Gastroesophageal sphincter (tissue), 4 donors: ENCODE measurements at regions not wholly inside any gene's neighbourhood (a gene's known extent, or its start where the extent isn't known, plus 50 kb on each side); places are given as distances from the start of the nearest gene placed in this dataset.

Source experiments
- ATAC-seq: fragments of 150-250 bp; one replicate; pipeline ENCODE4 v1.9.1; 2016; ENCODE audit warnings: mild to moderate bottlenecking, moderate library complexity
- H3K27ac ChIP-seq, 4 donors: fragments of 200-600 bp; sonication (generic) in 3 of 4; 1 replicate in 3 of 4; 2 replicates in 1 of 4; pipeline ENCODE4 v1.5.1; 2016 to 2019
- H3K27me3 ChIP-seq: fragments of 200-600 bp; sonication (generic); one replicate; pipeline ENCODE4 v1.5.1; 2019
- H3K36me3 ChIP-seq, 2 donors: fragments of 200-600 bp; sonication (generic); one replicate each; pipeline ENCODE4 v1.5.1; 2019; ENCODE audit warnings: control low read depth in 1 of 2
- H3K4me1 ChIP-seq, 3 donors: fragments of 200-600 bp; sonication (generic); 1 replicate in 2 of 3; 2 replicates in 1 of 3; pipeline ENCODE4 v1.5.1; 2016 to 2019; ENCODE audit warnings: control low read depth in 2 of 3
- H3K4me3 ChIP-seq, 2 donors: fragments of 200-600 bp; sonication (generic); one replicate each; pipeline ENCODE4 v1.5.1; 2019; ENCODE audit warnings: mild to moderate bottlenecking in 1 of 2, moderate library complexity in 1 of 2
- H3K9me3 ChIP-seq, 3 donors: fragments of 200-600 bp; sonication (generic); one replicate each; pipeline ENCODE4 v1.5.1; 2017 to 2019; ENCODE audit warnings: control low read depth in 2 of 3
- CTCF ChIP-seq, 4 experiments: fragments of 200-600 bp in 2 of 4; fragments of 450-650 bp in 2 of 4; sonication (generic) in 1 of 4; IDR thresholded peaks; one replicate each; pipeline ENCODE4 v1.5.1; 2017 to 2019; ENCODE audit warnings: antibody characterized with exemption in 4 of 4, mild to moderate bottlenecking in 2 of 4, moderate library complexity in 2 of 4
- EP300 ChIP-seq: sonication (generic); formaldehyde crosslinking; IDR thresholded peaks from one replicate; pipeline ENCODE4 v1.6.1; 2017; ENCODE audit warnings: antibody characterized with exemption, mild to moderate bottlenecking
- POLR2A ChIP-seq, 2 donors: fragments of 450-650 bp; IDR thresholded peaks; one replicate each; pipeline ENCODE4 v1.6.1; 2017; ENCODE audit warnings: antibody characterized with exemption in 2 of 2, mild to moderate bottlenecking in 2 of 2, moderate library complexity in 1 of 2
- POLR2AphosphoS5 ChIP-seq: sonication (generic); formaldehyde crosslinking; IDR thresholded peaks from one replicate; pipeline ENCODE4 v1.6.1; 2017; ENCODE audit warnings: antibody characterized with exemption
- WGBS, 2 donors: methylation state at CpG; one replicate each; pipeline ENCODE4 v1.1.5; 2018; ENCODE audit warnings: low coverage in 1 of 2; 5-methylcytosine and 5-hydroxymethylcytosine counted together

DNA sequence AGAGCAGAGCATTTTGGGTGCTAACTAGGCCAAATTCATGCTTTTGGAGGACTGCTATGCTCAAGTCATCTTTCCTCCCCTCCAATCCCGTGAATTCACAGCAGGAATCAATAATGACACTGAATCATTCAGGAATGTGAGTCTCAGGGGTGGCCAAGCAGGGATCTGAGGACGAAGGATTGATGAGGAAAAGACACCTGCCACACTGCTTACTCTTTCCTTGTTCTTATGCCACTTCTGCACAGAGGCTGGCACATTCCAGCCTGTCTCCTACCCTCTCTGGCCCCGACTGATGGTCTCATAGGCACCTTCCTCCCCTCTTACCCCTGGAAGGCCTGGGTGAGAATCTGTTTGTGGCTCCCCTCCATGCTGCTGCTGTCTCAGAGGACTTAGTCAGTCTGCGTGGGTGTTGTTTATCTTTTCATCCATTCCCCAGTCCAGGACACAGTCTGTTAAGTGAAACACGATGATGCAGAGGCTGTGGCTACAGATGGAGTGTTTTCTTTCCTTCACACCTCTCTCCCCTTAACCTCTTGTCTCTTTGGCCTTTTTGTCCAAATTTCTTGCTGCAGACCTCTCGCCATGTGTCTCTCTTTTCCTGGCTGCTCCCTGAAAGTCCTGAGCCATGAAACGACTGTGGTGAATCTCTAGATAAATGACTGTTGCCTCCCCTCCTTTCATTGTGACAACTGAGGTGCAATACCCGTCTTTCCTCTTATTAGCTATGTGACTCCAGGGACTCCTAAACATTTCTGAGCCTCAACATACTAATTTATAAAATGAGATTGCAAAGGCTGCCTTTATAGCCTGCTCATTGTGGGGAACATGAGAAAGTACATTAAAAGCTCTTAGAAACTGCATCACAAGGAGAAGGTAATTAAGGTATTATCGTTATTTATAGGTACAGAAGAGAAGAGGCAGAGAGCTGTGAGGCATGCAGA, 86.9 kb downstream of the RDH14 start:
- H3K27me3 ChIP-seq: no peaks in the 10 kb centered on the region
- ATAC-seq: peak; percentile 92
- WGBS, 2 donors: 13 to 16% methylated on average over 9 of the region's 9 CpGs
- H3K4me3 ChIP-seq: no peak overlapping the region
- H3K36me3 ChIP-seq: no peaks in the 10 kb centered on the region
- H3K9me3 ChIP-seq: no peaks in the 10 kb centered on the region
- peaks cover 3 to 39% (median 14%) of the 10 kb centered on the region in 3 donors for H3K4me1 ChIP-seq
- TF ChIP-seq POLR2A (IDR thresholded peaks at IDR 0.05) (no peak), CTCF (IDR thresholded peaks at IDR 0.05) (no peak), POLR2AphosphoS5 (peak; percentile 81), EP300 (no peak)
- peak overlapping the region in 3 of 4 donors; percentile 70 to 84 (median 79) for H3K27ac ChIP-seq

- peak; percentile 86 for ATAC-seq
- TF ChIP-seq POLR2A (IDR thresholded peaks at IDR 0.05): no peak
- TF ChIP-seq CTCF (IDR thresholded peaks at IDR 0.05): no peak
- TF ChIP-seq EP300: no peak
- TF ChIP-seq POLR2AphosphoS5: no peak
- Histone ChIP-seq H3K27ac (peak overlapping the region in 3 of 4 donors; percentile 30 to 37 (median 35)), H3K4me1 (peaks cover 0 to 27% (median 0%) of the 10 kb centered on the region in 3 donors), H3K36me3 (no peaks in the 10 kb centered on the region), H3K9me3 (no peaks in the 10 kb centered on the region), H3K27me3 (no peaks in the 10 kb centered on the region), H3K4me3 (no peak overlapping the region)
- 61 to 75% methylated on average over 3 to 5 of the region's 5 CpGs for WGBS, 2 donors
Observed at GRCh38 chr2:18467749-18468360, 92.6 kb downstream of the RDH14 start.

DNA sequence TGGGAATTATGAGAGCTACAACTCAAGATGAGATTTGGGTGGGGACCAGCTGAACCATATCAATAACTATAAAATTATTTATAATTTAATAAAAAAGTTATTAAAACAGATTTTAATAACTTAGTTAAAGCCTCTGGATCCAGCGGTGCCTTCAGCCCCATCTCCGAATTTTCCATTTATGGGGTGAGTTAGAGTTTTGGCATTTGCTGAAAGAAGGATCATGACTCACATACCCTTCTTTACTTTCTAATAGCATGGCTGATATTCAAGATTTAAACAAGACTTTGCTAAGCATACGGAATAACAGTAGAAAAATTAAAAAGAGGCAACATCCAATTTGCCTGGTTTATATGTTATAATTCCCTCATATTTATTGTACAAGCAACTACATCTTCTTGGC, 94.5 kb downstream of the RDH14 start:
- 41 to 58% methylated on average over 3 of the region's 3 CpGs for WGBS, 2 donors
- H3K27me3 ChIP-seq: no peaks in the 10 kb centered on the region
- no peaks in the 10 kb centered on the region for H3K36me3 ChIP-seq
- no peaks in the 10 kb centered on the region for H3K9me3 ChIP-seq
- peaks cover 0 to 22% (median 0%) of the 10 kb centered on the region in 3 donors for H3K4me1 ChIP-seq
- H3K4me3 ChIP-seq: no peak overlapping the region
- no peak for ATAC-seq
- TF ChIP-seq POLR2AphosphoS5: no peak
- no peak for TF ChIP-seq EP300
- no peak for TF ChIP-seq POLR2A (IDR thresholded peaks at IDR 0.05)
- TF ChIP-seq CTCF (IDR thresholded peaks at IDR 0.05): no peak
- H3K27ac ChIP-seq: peak overlapping the region in 1 of 4 donors; percentile 6

DNA sequence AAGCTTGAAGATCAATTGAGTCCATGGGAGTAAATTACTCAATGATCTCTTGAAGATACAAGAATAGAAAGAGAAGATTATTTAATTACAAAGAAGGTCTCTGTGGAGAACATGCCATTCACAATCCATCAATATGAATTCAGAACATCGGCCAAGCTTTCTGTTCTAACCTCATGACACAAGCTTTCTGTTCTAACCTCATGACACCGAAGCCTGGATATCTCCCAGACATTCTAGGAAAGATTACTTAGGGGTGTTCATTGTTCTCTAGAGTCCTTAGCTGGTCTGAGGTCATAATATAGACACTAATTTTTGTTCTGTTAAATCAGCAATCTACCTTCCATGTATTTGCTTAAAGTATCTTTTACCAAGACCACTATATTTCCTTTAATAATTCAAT, 95.5 kb downstream of the RDH14 start:
- Histone ChIP-seq H3K9me3 (no peaks in the 10 kb centered on the region), H3K27me3 (no peaks in the 10 kb centered on the region), H3K4me3 (no peak overlapping the region), H3K4me1 (peaks cover 0 to 22% (median 0%) of the 10 kb centered on the region in 3 donors), H3K36me3 (no peaks in the 10 kb centered on the region), H3K27ac (no peak overlapping the region)
- WGBS, 2 donors: 40 to 53% methylated on average over 2 of the region's 2 CpGs
- no peak for ATAC-seq
- TF ChIP-seq CTCF (IDR thresholded peaks at IDR 0.05): no peak
- TF ChIP-seq POLR2A (IDR thresholded peaks at IDR 0.05): no peak
- TF ChIP-seq EP300: no peak
- no peak for TF ChIP-seq POLR2AphosphoS5
